GM12865 (cell line): ENCODE measurements at regions not wholly inside any gene's neighbourhood (a gene's known extent, or its start where the extent isn't known, plus 50 kb on each side); places are given as distances from the start of the nearest gene placed in this dataset.

Source experiments
- DNase-seq: peaks from one replicate; pipeline ENCODE4 v3.0.0; 2010; ENCODE audit warnings: low read depth
- H3K4me3 ChIP-seq: 2 replicates; pipeline ENCODE4 v1.5.1; 2011; ENCODE audit warnings: mild to moderate bottlenecking, low read depth, low read length, control low read depth
- CTCF ChIP-seq: IDR thresholded peaks from 2 replicates; pipeline ENCODE4 v1.5.1; 2011; ENCODE audit warnings: low read length, control low read depth, low read depth, inconsistent platforms; ENCODE audit not compliant: insufficient read depth; ENCODE audit errors: missing control alignments

GRCh38 chr13:99870541-99870940, 101.0 kb downstream of the ZIC5 start:
- H3K4me3 ChIP-seq, result no peak overlapping the region
- no peak for TF ChIP-seq CTCF
- no peak for DNase-seq

- no peak for DNase-seq
- no peak overlapping the region for H3K4me3 ChIP-seq
- no peak for TF ChIP-seq CTCF
Measured at GRCh38 chr13:99869830-99870229, 101.7 kb downstream of the ZIC5 start.

GRCh38 chr13:99868767-99869166, 102.8 kb downstream of the ZIC5 start:
- no peak for TF ChIP-seq CTCF
- no peak overlapping the region for H3K4me3 ChIP-seq
- no peak for DNase-seq

- DNase-seq, result no peak
- TF ChIP-seq CTCF, result no peak
- H3K4me3 ChIP-seq, result no peak overlapping the region
Measured at GRCh38 chr13:99867535-99868257, 103.9 kb downstream of the ZIC5 start.

GRCh38 chr13:99866781-99867180, 104.8 kb downstream of the ZIC5 start:
- TF ChIP-seq CTCF, result no peak
- H3K4me3 ChIP-seq, result no peak overlapping the region
- no peak for DNase-seq

- no peak for TF ChIP-seq CTCF
- no peak overlapping the region for H3K4me3 ChIP-seq
- no peak for DNase-seq
Measured at GRCh38 chr13:99865420-99865930, 106.1 kb downstream of the ZIC5 start.

- no peak for DNase-seq
- TF ChIP-seq CTCF, result no peak
- no peak overlapping the region for H3K4me3 ChIP-seq
Measured at GRCh38 chr13:99864627-99864990, 107.0 kb downstream of the ZIC5 start.
